ENCODE measurements at regions not wholly inside any gene's neighbourhood (a gene's known extent, or its start where the extent isn't known, plus 50 kb on each side); places are given as distances from the start of the nearest gene placed in this dataset.

DNA sequence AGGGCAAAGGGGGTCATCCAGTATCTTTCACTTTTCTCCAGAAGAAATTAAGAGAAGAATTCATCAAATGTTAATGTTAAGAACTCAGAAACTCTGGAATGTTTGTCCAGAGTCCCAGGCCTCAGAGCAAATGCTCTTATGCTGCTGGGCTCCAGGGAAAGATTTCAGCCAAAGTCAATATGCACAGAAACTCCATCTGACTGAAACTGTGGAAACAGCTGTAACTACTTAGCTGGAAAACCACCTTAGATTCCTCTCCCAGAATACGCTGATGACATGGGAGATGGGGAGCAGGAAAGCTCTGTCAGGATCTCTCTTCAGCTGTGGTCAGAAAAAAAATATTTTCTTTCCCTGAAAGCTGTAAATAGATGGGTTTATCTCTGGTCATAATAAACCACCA is 559.6 kb downstream of the RFPL4B start:
- no peaks in the 10 kb centered on the region for H3K79me2 ChIP-seq (ENCODE audit: control insufficient read depth, insufficient read depth, low read length)
- no peaks in the 10 kb centered on the region for H3K4me1 ChIP-seq (ENCODE audit: control insufficient read depth, extremely low read depth, insufficient read depth, low read length)
- CTCF ChIA-PET, result no interaction called here
- H4K20me1 ChIP-seq (replicated peaks; ENCODE audit: control insufficient read depth, extremely low read depth, insufficient read depth, low read length), result no peaks in the 10 kb centered on the region
- no peaks in the 10 kb centered on the region for H3K36me3 ChIP-seq (ENCODE audit: control insufficient read depth in 2 of 2, extremely low read depth in 1 of 2, insufficient read depth in 2 of 2, low read length in 2 of 2)
- H3K4me2 ChIP-seq (ENCODE audit: insufficient read depth, low read length), result no peak overlapping the region
- dilution Hi-C loops (cut with MboI; ENCODE audit: extremely low pct_ligation_motif_present, low sequenced_read_pairs) (no loop called here), intact Hi-C loops (cut with micrococcal nuclease) (no loop called here)
- POLR2A ChIA-PET, result no interaction called here
- H3K9me3 ChIP-seq (replicated peaks; ENCODE audit: control insufficient read depth, insufficient read depth, low read length), result no peaks in the 10 kb centered on the region
- H3K27ac ChIP-seq (ENCODE audit: insufficient read depth, low read depth, low read length), result no peak overlapping the region
- FAIRE-seq, result no peak
- no TSS peak for BruUV-seq (replicated peaks)
- H3K9ac ChIP-seq (replicated peaks; ENCODE audit: extremely low read depth, insufficient read depth, low read length), result no peak overlapping the region
- peak; percentile 70 for DNase-seq (ENCODE audit: low read depth, low spot score)
- TF ChIP-seq GATA2 (IDR thresholded peaks at IDR 0.05; ENCODE audit: insufficient read depth, insufficient read length, low read depth, low read length) (no peak), FOS (IDR thresholded peaks at IDR 0.05; ENCODE audit: borderline replicate concordance, insufficient read depth, low read length) (no peak), CTCF (IDR thresholded peaks at IDR 0.05; ENCODE audit: extremely low read depth in 1 of 2, insufficient read depth in 1 of 2, low read depth in 1 of 2, low read length in 2 of 2) (no peak), EZH2 (IDR thresholded peaks at IDR 0.05; ENCODE audit: borderline replicate concordance, low read depth, low read length, severe bottlenecking) (no peak), POLR2A (IDR thresholded peaks at IDR 0.05; ENCODE audit: low read depth, low read length) (no peak), JUN (IDR thresholded peaks at IDR 0.05; ENCODE audit: borderline replicate concordance, insufficient read depth, insufficient read length, low read depth) (no peak), POLR2AphosphoS5 (IDR thresholded peaks at IDR 0.05; ENCODE audit: insufficient read depth, low read depth, low read length) (no peak), MYC (IDR thresholded peaks at IDR 0.05; ENCODE audit: low read depth, low read length) (no peak), MAX (IDR thresholded peaks at IDR 0.05; ENCODE audit: insufficient read depth, insufficient read length) (no peak)
- H2AFZ ChIP-seq (ENCODE audit: low read depth, low read length), result no peak overlapping the region
- no peak overlapping the region for H3K4me3 ChIP-seq (replicated peaks in 1 of 3; ENCODE audit: insufficient read depth in 1 of 3, low read depth in 1 of 3, low read length in 3 of 3)
- no peaks in the 10 kb centered on the region for H3K9me1 ChIP-seq (replicated peaks; ENCODE audit: control insufficient read depth, extremely low read depth, insufficient read depth, low read length)
- H3K27me3 ChIP-seq (ENCODE audit: control insufficient read depth in 2 of 2, insufficient read depth in 2 of 2, low read length in 2 of 2), result no peaks in the 10 kb centered on the region

Measured in endothelial cell of umbilical vein (primary cell).